GM12873 (cell line): ENCODE measurements at regions not wholly inside any gene's neighbourhood (a gene's known extent, or its start where the extent isn't known, plus 50 kb on each side); places are given as distances from the start of the nearest gene placed in this dataset.

Experiments used
- TF ChIP-seq, protein P1 (sequence below): IDR thresholded peaks from 2 replicates; pipeline ENCODE4 v1.5.1; 2012; ENCODE audit warnings: low read depth, mild to moderate bottlenecking, moderate library complexity, low read length, control low read depth; ENCODE audit not compliant: insufficient read depth; ENCODE audit errors: missing control alignments

DNA sequence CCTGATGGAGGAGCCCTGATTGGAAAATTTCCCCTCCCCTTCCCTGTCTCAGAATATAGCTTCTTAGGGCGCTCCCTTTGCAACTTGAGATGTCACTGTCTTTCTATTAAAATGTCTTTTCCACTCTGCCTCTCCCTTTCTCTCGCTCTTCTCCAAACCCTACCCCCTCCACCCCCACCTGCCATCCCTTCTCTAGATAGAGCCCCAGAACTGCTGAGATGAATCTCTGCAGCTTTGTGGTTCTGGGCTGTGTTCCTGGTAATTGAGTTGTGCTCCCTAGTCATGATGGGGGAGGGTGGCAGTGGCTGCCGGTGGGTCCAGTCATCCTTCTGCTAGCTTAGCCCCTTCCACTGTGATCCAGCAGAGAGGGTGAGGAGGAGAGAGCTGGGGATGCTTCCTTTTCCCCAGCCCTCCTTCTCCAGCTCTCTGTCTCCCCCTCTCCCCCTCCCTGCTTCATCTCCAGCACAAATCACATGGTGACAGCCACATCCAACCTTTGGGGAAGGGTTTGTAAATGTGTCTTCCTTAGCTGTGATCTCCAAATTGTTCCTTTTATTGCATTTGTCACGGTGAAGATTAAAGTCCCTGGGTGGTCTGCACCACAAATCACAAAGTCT lies 50.8 kb upstream of the BTRC start:
- TF ChIP-seq, protein P1, sequence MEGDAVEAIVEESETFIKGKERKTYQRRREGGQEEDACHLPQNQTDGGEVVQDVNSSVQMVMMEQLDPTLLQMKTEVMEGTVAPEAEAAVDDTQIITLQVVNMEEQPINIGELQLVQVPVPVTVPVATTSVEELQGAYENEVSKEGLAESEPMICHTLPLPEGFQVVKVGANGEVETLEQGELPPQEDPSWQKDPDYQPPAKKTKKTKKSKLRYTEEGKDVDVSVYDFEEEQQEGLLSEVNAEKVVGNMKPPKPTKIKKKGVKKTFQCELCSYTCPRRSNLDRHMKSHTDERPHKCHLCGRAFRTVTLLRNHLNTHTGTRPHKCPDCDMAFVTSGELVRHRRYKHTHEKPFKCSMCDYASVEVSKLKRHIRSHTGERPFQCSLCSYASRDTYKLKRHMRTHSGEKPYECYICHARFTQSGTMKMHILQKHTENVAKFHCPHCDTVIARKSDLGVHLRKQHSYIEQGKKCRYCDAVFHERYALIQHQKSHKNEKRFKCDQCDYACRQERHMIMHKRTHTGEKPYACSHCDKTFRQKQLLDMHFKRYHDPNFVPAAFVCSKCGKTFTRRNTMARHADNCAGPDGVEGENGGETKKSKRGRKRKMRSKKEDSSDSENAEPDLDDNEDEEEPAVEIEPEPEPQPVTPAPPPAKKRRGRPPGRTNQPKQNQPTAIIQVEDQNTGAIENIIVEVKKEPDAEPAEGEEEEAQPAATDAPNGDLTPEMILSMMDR, result no peak
